CD14-positive monocyte (primary cell): ENCODE measurements at regions not wholly inside any gene's neighbourhood (a gene's known extent, or its start where the extent isn't known, plus 50 kb on each side); places are given as distances from the start of the nearest gene placed in this dataset.

Experiments used
- DNase-seq, 3 donors: peaks; one replicate each; pipeline ENCODE4 v3.0.0-alpha.2; 2011 to 2022
- H2AFZ ChIP-seq: 2 replicates; pipeline ENCODE4 v1.6.0; 2012; ENCODE audit warnings: mild to moderate bottlenecking, low read depth, low read length, inconsistent platforms; ENCODE audit not compliant: insufficient read depth, poor library complexity, severe bottlenecking
- H3K27ac ChIP-seq, 2 donors: 1 replicate in 1 of 2; 2 replicates in 1 of 2; pipeline ENCODE4 v1.5.1; 2012 to 2013; ENCODE audit warnings: low read length in 2 of 2, control low read depth in 1 of 2, inconsistent platforms in 1 of 2, low read depth in 1 of 2, mild to moderate bottlenecking in 1 of 2
- H3K27me3 ChIP-seq, 2 donors: one replicate each; pipeline versions ENCODE4 v1.6.0 to v1.6.1; 2011 to 2013; ENCODE audit warnings: low read length in 2 of 2; ENCODE audit not compliant: control insufficient read depth in 2 of 2, insufficient read depth in 2 of 2
- H3K36me3 ChIP-seq, 2 donors: replicated peaks in 1 of 2; 1 replicate in 1 of 2; 2 replicates in 1 of 2; pipeline versions ENCODE4 v1.5.1 to v1.6.1; 2012 to 2013; ENCODE audit warnings: low read length in 2 of 2, control low read depth in 1 of 2, inconsistent platforms in 1 of 2, mild to moderate bottlenecking in 1 of 2; ENCODE audit not compliant: insufficient read depth in 2 of 2, control insufficient read depth in 1 of 2
- H3K4me1 ChIP-seq, 2 donors: 1 replicate in 1 of 2; 2 replicates in 1 of 2; pipeline versions ENCODE4 v1.5.1 to v1.6.1; 2012 to 2013; ENCODE audit warnings: low read length in 2 of 2, control low read depth in 1 of 2, inconsistent platforms in 1 of 2, mild to moderate bottlenecking in 1 of 2, moderate library complexity in 1 of 2; ENCODE audit not compliant: insufficient read depth in 2 of 2, control insufficient read depth in 1 of 2
- H3K4me2 ChIP-seq: replicated peaks from 2 replicates; pipeline ENCODE3; 2012; ENCODE audit warnings: low read length, moderate library complexity, mild to moderate bottlenecking; ENCODE audit not compliant: poor library complexity, severe bottlenecking; ENCODE audit errors: extremely low read depth
- H3K4me3 ChIP-seq, 3 experiments: fragments of 200-600 bp in 1 of 3; sonication (generic) in 1 of 3; replicated peaks in 1 of 3; 1 replicate in 2 of 3; 2 replicates in 1 of 3; pipeline ENCODE4 v1.5.1; 2011 to 2013; ENCODE audit warnings: low read length in 3 of 3, mild to moderate bottlenecking in 3 of 3, control low read depth in 2 of 3, low read depth in 2 of 3, inconsistent platforms in 1 of 3, moderate library complexity in 1 of 3
- H3K79me2 ChIP-seq: 2 replicates; pipeline ENCODE4 v1.6.0; 2012; ENCODE audit warnings: mild to moderate bottlenecking, control low read depth, inconsistent platforms, low read length, moderate library complexity; ENCODE audit not compliant: insufficient read depth
- H3K9ac ChIP-seq: 2 replicates; pipeline ENCODE4 v1.6.0; 2017; ENCODE audit warnings: low read length, mild to moderate bottlenecking; ENCODE audit not compliant: insufficient read depth, poor library complexity, severe bottlenecking
- H3K9me3 ChIP-seq, 2 donors: replicated peaks in 1 of 2; 1 replicate in 1 of 2; 2 replicates in 1 of 2; pipeline versions ENCODE4 v1.5.1 to v1.6.1; 2012 to 2013; ENCODE audit warnings: low read length in 2 of 2, control low read depth in 1 of 2; ENCODE audit not compliant: control insufficient read depth in 1 of 2, insufficient read depth in 1 of 2
- H4K20me1 ChIP-seq: 2 replicates; pipeline ENCODE4 v1.6.0; 2012; ENCODE audit warnings: mild to moderate bottlenecking, low read length, control low read depth, moderate library complexity; ENCODE audit not compliant: insufficient read depth
- H3K27ac Mint-ChIP-seq, 7 donors: one replicate each; pipeline ENCODE4 v1.8.0; 2020; ENCODE audit warnings: mild to moderate bottlenecking in 7 of 7, mixed read lengths in 7 of 7, moderate library complexity in 6 of 7, inconsistent platforms in 2 of 7
- H3K27me3 Mint-ChIP-seq, 3 donors: one replicate each; pipeline ENCODE4 v1.8.0; 2021 to 2022; ENCODE audit warnings: low read depth in 3 of 3, mild to moderate bottlenecking in 3 of 3, mixed read lengths in 3 of 3, moderate library complexity in 3 of 3, inconsistent platforms in 1 of 3
- H3K36me3 Mint-ChIP-seq, 2 donors: one replicate each; pipeline ENCODE4 v1.8.0; 2020; ENCODE audit warnings: mixed read lengths in 2 of 2, inconsistent platforms in 1 of 2, mild to moderate bottlenecking in 1 of 2
- H3K4me1 Mint-ChIP-seq: one replicate; pipeline ENCODE4 v1.8.0; 2020; ENCODE audit warnings: mild to moderate bottlenecking, mixed read lengths
- H3K4me3 Mint-ChIP-seq, 2 donors: one replicate each; pipeline ENCODE4 v1.8.0; 2020; ENCODE audit warnings: mild to moderate bottlenecking in 2 of 2, mixed read lengths in 2 of 2, moderate library complexity in 1 of 2
- H3K9me3 Mint-ChIP-seq, 7 donors: one replicate each; pipeline ENCODE4 v1.8.0; 2020 to 2022; ENCODE audit warnings: mixed read lengths in 7 of 7, mild to moderate bottlenecking in 6 of 7, moderate library complexity in 6 of 7, inconsistent platforms in 2 of 7
- WGBS: methylation state at CpG from one replicate; pipeline ENCODE4 v1.1.5; 2013; ENCODE audit warnings: missing lambda C conversion rate; ENCODE audit not compliant: insufficient coverage; 5-methylcytosine and 5-hydroxymethylcytosine counted together
- intact Hi-C, 2 donors: fragments of 100-400 bp; cut with micrococcal nuclease; formaldehyde crosslinking; loops; one replicate each; pipeline versions ENCODE4 v1.15.0 to v1.15.1; 2023
- TF ChIP-seq, protein P1 (sequence below): fragments of 200-600 bp; IDR thresholded peaks from one replicate; pipeline ENCODE4 v1.8.0; 2022; ENCODE audit warnings: antibody characterized with exemption, mild to moderate bottlenecking

DNA sequence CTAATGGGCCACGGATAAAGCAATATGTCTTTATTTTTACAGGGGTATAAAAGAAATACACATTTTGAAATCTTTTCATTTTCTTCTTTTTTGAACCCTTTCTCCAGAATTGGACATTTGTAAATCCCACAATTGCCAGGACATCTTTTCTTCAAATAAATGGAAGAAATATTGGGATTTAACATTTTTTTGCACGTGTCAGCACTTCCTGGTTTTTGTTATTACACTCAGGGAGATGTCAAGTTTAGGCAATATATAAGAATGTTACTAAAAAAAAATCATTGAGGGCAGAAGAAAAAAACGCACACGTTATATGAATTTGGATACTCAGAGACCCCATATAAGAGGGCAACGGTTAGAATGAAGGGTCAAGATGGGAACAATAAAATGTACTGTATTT lies 78.3 kb upstream of the TMCO5A start:
- no peaks in the 10 kb centered on the region for H3K36me3 Mint-ChIP-seq
- DNase-seq = no peak
- H3K27me3 Mint-ChIP-seq = no peaks in the 10 kb centered on the region
- H3K27ac ChIP-seq = no peak overlapping the region
- H2AFZ ChIP-seq = no peak overlapping the region
- H3K4me3 Mint-ChIP-seq = no peak overlapping the region
- no peak overlapping the region for H3K9ac ChIP-seq
- whole genome bisulfite sequencing = no CpG with 5 or more reads among the region's 5 CpGs
- H3K27ac Mint-ChIP-seq = no peak overlapping the region
- peaks cover 0 to 2% of the 10 kb centered on the region in 2 donors for H3K9me3 ChIP-seq
- no peaks in the 10 kb centered on the region for H3K27me3 ChIP-seq
- H3K4me1 ChIP-seq = no peaks in the 10 kb centered on the region
- intact Hi-C loops = no loop called here
- no peaks in the 10 kb centered on the region for H4K20me1 ChIP-seq
- H3K4me1 Mint-ChIP-seq = no peaks in the 10 kb centered on the region
- H3K36me3 ChIP-seq = no peaks in the 10 kb centered on the region
- peaks cover 2 to 10% (median 5%) of the 10 kb centered on the region in 7 donors for H3K9me3 Mint-ChIP-seq
- no peaks in the 10 kb centered on the region for H3K79me2 ChIP-seq
- no peak overlapping the region for H3K4me3 ChIP-seq
- TF ChIP-seq, protein P1, sequence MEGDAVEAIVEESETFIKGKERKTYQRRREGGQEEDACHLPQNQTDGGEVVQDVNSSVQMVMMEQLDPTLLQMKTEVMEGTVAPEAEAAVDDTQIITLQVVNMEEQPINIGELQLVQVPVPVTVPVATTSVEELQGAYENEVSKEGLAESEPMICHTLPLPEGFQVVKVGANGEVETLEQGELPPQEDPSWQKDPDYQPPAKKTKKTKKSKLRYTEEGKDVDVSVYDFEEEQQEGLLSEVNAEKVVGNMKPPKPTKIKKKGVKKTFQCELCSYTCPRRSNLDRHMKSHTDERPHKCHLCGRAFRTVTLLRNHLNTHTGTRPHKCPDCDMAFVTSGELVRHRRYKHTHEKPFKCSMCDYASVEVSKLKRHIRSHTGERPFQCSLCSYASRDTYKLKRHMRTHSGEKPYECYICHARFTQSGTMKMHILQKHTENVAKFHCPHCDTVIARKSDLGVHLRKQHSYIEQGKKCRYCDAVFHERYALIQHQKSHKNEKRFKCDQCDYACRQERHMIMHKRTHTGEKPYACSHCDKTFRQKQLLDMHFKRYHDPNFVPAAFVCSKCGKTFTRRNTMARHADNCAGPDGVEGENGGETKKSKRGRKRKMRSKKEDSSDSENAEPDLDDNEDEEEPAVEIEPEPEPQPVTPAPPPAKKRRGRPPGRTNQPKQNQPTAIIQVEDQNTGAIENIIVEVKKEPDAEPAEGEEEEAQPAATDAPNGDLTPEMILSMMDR = no peak
- H3K4me2 ChIP-seq = no peak overlapping the region

DNA sequence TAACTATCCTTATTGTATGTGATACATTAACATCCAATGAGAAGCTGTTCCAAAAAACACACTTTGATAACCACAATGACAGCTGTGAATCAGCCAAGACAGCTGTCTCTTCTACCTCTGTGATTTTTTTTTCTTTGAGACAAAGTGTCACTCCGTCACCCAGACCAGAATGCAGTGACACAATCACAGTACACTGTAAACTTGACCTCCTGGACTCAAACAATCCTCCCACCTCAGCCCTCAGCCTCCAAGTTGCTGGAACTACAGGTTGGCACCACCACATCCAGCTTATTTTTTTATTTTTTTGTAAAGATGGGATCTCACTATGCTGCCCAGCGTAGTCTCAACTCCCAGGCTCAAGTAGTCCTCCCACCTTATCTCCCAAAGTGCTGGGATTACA lies 73.5 kb upstream of the TMCO5A start:
- TF ChIP-seq, protein P1 = no peak
- H2AFZ ChIP-seq = no peak overlapping the region
- no peak overlapping the region for H3K4me2 ChIP-seq
- H3K4me3 ChIP-seq = no peak overlapping the region
- peaks cover 2 to 15% (median 6%) of the 10 kb centered on the region in 7 donors for H3K9me3 Mint-ChIP-seq
- no peak overlapping the region for H3K27ac Mint-ChIP-seq
- no peak overlapping the region for H3K9ac ChIP-seq
- intact Hi-C loops = no loop called here
- H3K4me1 ChIP-seq = no peaks in the 10 kb centered on the region
- no peaks in the 10 kb centered on the region for H4K20me1 ChIP-seq
- H3K27me3 Mint-ChIP-seq = no peaks in the 10 kb centered on the region
- H3K27ac ChIP-seq = no peak overlapping the region
- H3K4me3 Mint-ChIP-seq = no peak overlapping the region
- H3K27me3 ChIP-seq = no peaks in the 10 kb centered on the region
- no peaks in the 10 kb centered on the region for H3K79me2 ChIP-seq
- no peaks in the 10 kb centered on the region for H3K36me3 ChIP-seq
- peaks cover 0 to 3% of the 10 kb centered on the region in 2 donors for H3K9me3 ChIP-seq
- no peaks in the 10 kb centered on the region for H3K4me1 Mint-ChIP-seq
- WGBS = 60% methylated on average over 1 of the region's 2 CpGs
- no peak for DNase-seq
- no peaks in the 10 kb centered on the region for H3K36me3 Mint-ChIP-seq
